ENCODE measurements at regions not wholly inside any gene's neighbourhood (a gene's known extent, or its start where the extent isn't known, plus 50 kb on each side); places are given as distances from the start of the nearest gene placed in this dataset.

GRCh38 chr5:74311961-74312360 lies 328.6 kb downstream of the ENC1 start:
- TF ChIP-seq EZH2 (IDR thresholded peaks at IDR 0.05; ENCODE audit: low read length, unreplicated experiment) = no peak
- no peak for TF ChIP-seq EZH2phosphoT487 (IDR thresholded peaks at IDR 0.05; ENCODE audit: borderline replicate concordance, low read length)
